ENCODE measurements at regions not wholly inside any gene's neighbourhood (a gene's known extent, or its start where the extent isn't known, plus 50 kb on each side); places are given as distances from the start of the nearest gene placed in this dataset.
"Not testable (repeated sequence)": the region's sequence is repeated elsewhere in the genome, so short reads cannot be mapped to it uniquely, and the experiment has no call there.

DNA sequence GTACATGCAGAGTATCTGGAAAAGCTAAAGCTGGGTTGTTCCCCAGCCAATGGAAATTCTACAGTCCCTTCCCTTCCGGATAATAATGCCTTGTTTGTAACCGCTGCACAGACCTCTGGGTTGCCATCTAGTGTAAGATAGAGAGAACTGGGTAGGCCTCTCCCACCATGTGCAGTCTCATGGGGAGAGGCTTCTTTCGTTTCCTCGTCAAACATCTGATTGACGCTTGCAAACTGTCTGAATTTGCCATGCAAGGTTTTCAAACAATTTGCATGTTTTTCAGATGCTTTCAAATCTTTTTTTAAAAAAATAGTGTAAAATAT lies 69.7 kb upstream of the NOTCH2NLA start:
- not testable (repeated sequence) for TF ChIP-seq NFRKB (IDR thresholded peaks at IDR 0.05); SP1 (IDR thresholded peaks at IDR 0.05); TARDBP (IDR thresholded peaks at IDR 0.05); ELF4 (IDR thresholded peaks at IDR 0.05); HDGF (IDR thresholded peaks at IDR 0.05; ENCODE audit: borderline replicate concordance)
- TF ChIP-seq, protein P1, sequence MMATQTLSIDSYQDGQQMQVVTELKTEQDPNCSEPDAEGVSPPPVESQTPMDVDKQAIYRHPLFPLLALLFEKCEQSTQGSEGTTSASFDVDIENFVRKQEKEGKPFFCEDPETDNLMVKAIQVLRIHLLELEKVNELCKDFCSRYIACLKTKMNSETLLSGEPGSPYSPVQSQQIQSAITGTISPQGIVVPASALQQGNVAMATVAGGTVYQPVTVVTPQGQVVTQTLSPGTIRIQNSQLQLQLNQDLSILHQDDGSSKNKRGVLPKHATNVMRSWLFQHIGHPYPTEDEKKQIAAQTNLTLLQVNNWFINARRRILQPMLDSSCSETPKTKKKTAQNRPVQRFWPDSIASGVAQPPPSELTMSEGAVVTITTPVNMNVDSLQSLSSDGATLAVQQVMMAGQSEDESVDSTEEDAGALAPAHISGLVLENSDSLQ (IDR thresholded peaks at IDR 0.05), result not testable (repeated sequence)
